Heart right ventricle (tissue), 16 donors: ENCODE measurements at regions not wholly inside any gene's neighbourhood (a gene's known extent, or its start where the extent isn't known, plus 50 kb on each side); places are given as distances from the start of the nearest gene placed in this dataset.
A peak's percentile ranks its signal among the peaks of the same experiment; 100 is the strongest.

Experiments used
- ATAC-seq, 8 donors: fragments of 200-7000 bp; cut with Tn5 transposase; one replicate each; pipeline ENCODE4 v1.9.1; 2020; ENCODE audit warnings: mild to moderate bottlenecking in 8 of 8, moderate library complexity in 8 of 8, moderate number of reproducible peaks in 1 of 8
- DNase-seq, 2 donors: peaks; one replicate each; pipeline ENCODE4 v3.0.0-alpha.2; 2020
- H3K27ac ChIP-seq, 10 donors: fragments of 200-600 bp; sonication (generic) in 2 of 10; one replicate each; pipeline versions ENCODE4 v1.5.0 to v1.8.0; 2020 to 2022; ENCODE audit warnings: mild to moderate bottlenecking in 3 of 10
- H3K27me3 ChIP-seq, 7 donors: fragments of 200-600 bp; one replicate each; pipeline ENCODE4 v1.8.0; 2021 to 2022; ENCODE audit warnings: mild to moderate bottlenecking in 2 of 7
- H3K36me3 ChIP-seq, 9 donors: fragments of 200-600 bp; sonication (generic) in 1 of 9; one replicate each; pipeline versions ENCODE4 v1.5.0 to v1.8.0; 2020 to 2022; ENCODE audit warnings: mild to moderate bottlenecking in 2 of 9
- H3K4me1 ChIP-seq, 9 donors: fragments of 200-600 bp; sonication (generic) in 1 of 9; one replicate each; pipeline versions ENCODE4 v1.5.0 to v1.8.0; 2020 to 2022; ENCODE audit warnings: mild to moderate bottlenecking in 4 of 9
- H3K4me3 ChIP-seq, 10 donors: fragments of 200-600 bp; sonication (generic) in 2 of 10; one replicate each; pipeline versions ENCODE4 v1.5.0 to v1.8.0; 2020 to 2022; ENCODE audit warnings: mild to moderate bottlenecking in 7 of 10, moderate library complexity in 2 of 10
- H3K9me3 ChIP-seq, 11 donors: fragments of 200-600 bp in 10 of 11; sonication (generic) in 2 of 11; one replicate each; pipeline versions ENCODE4 v1.5.0 to v1.8.0; 2013 to 2022; ENCODE audit warnings: mild to moderate bottlenecking in 2 of 11, control low read depth in 1 of 11, moderate library complexity in 1 of 11
- WGBS, 2 donors: extraction: QIAGEN DNeasy Blood & Tissue Kit; methylation state at CpG; one replicate each; pipeline ENCODE4 v1.1.7; 2013; ENCODE audit warnings: inconsistent platforms in 1 of 2; 5-methylcytosine and 5-hydroxymethylcytosine counted together
- intact Hi-C, 10 donors: fragments of 100-400 bp; cut with DNase I; formaldehyde crosslinking; loops; one replicate each; pipeline versions ENCODE4 v1.11.1 to v1.14.2; 2022
- TF ChIP-seq, protein P1 (sequence below), 9 donors: fragments of 200-600 bp; sonication (generic) in 2 of 9; IDR thresholded peaks; one replicate each; pipeline versions ENCODE4 v1.5.0 to v1.8.0; 2021 to 2022; ENCODE audit warnings: antibody characterized with exemption in 9 of 9, mild to moderate bottlenecking in 5 of 9, moderate library complexity in 1 of 9
- donor health status: Arrhythmogenic right ventricular cardiomyopathy.
- donor health status: ischemic (EF 13 %, LVEDD 7.1; RV severe dilation, severe dysfunction).
- donor health status: healthy with polysubstance abuse.
- donor health status: DM: no; HTN: yes; CAD: no.
- donor health status: DM: no; HTN: no; CAD: no.
- donor health status: ischemic (EF 25% LVEDD 6.9; RV normal size, moderate dysfunction).
- donor health status: ischemic (EF 25% LVEDD 5.7; RV mildly dilated, moderate dysfunction).
- donor health status: healthy.
- donor health status: DM: yes; HTN: yes; CAD: no.
- donor health status: Ischemic cardiomyopathy.
- donor health status: ischemic (EF 35%, LVEDD 5.7; RV mildly dilated, moderate dysfunction).
- donor health status: nonischemic (EF 11% LVEDD 7.7; RV severe dilation, severe dysfunction).
- donor health status: DM: yes; HTN: yes; CAD: no.
- donor health status: PGD.
- donor health status: ischemic (EF 29% LVEDD 5.4; RV normal size, mild dysfunction).
- donor health status: nonischemic (EF 23%, LVEDD 6.1; RV moderate dilation, normal function).

DNA sequence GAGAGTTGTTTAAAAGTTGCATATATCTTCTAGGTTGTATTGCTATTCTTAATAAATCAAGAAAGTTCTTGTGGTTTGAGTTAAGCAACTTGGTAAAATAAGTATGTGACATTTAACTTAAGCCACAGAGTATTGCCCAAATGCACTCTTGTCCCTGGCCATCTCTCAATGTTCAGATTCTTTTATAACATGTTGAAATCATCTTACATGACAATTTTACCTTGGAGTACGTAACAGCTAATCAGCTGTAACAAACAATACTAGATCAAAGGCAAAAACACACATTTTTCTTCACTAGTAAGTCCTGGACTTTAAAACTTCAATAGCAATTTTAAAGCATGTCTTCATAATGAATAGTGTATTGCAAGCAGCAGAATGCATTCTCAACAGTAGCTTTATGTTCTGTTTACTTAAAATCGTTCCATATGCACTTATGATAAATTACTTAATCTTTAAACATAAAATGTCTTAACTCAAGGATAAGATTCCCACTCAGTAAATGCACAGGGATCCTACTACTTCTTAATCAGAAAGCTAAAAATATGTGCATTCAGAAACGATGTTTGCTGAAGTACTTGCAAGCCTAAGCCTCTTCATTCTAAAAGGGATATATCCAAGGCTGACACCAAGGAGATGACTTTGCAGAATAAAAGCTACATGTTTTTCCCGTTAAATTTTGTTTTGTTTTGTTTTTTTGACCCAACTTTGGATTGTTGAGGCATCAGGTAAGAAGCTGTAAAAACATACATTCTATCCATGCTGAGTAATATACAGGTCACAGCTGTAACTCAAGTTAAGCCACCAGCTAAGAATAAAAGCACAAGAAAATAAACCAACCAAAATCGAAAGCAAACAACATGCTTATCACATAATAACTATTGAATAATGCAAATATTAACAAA, 86.1 kb upstream of the NFIB start:
- Histone ChIP-seq H3K27ac (peak overlapping the region in 5 of 10 donors; percentile 4 to 42 (median 24)), H3K36me3 (no peaks in the 10 kb centered on the region), H3K27me3 (no peaks in the 10 kb centered on the region), H3K9me3 (no peaks in the 10 kb centered on the region), H3K4me1 (peaks cover 0 to 27% (median 16%) of the 10 kb centered on the region in 9 donors), H3K4me3 (peak overlapping the region in 5 of 10 donors; percentile 19 to 35 (median 30))
- ATAC-seq = peak in 5 of 8 donors; percentile 10 to 17 (median 13)
- intact Hi-C loops = loop anchor here in 6 of 10 donors (2.0 to 10.0 kb wide), 8 partner anchors 43 to 1047 kb away; no protein-coding TSS in a partner anchor
- DNase-seq = no peak
- TF ChIP-seq, protein P1, sequence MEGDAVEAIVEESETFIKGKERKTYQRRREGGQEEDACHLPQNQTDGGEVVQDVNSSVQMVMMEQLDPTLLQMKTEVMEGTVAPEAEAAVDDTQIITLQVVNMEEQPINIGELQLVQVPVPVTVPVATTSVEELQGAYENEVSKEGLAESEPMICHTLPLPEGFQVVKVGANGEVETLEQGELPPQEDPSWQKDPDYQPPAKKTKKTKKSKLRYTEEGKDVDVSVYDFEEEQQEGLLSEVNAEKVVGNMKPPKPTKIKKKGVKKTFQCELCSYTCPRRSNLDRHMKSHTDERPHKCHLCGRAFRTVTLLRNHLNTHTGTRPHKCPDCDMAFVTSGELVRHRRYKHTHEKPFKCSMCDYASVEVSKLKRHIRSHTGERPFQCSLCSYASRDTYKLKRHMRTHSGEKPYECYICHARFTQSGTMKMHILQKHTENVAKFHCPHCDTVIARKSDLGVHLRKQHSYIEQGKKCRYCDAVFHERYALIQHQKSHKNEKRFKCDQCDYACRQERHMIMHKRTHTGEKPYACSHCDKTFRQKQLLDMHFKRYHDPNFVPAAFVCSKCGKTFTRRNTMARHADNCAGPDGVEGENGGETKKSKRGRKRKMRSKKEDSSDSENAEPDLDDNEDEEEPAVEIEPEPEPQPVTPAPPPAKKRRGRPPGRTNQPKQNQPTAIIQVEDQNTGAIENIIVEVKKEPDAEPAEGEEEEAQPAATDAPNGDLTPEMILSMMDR (IDR thresholded peaks at IDR 0.05) = no peak
- 33 to 35% methylated on average over 5 of the region's 5 CpGs for WGBS, 2 donors

DNA sequence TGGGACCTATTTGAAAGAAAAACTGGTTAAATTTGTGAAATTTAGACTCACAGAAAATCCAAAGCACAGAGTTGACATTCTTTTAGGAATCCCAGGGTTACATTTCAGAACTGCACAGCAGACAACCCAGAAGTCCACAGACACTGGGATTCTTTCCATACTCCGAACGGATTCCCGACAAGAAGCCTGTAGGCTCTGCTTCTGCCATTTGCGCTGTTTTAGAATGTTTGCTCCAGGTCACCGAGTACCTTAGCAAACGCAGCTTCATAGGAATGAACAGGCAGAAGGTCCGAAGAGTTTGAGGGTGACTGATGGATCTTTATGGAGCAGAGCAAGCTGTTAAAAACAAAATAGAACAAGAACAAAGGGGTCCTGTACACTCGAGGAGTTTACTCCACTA, 84.5 kb upstream of the NFIB start:
- Histone ChIP-seq H3K4me1 (peaks cover 0 to 33% (median 16%) of the 10 kb centered on the region in 9 donors), H3K27ac (no peak overlapping the region), H3K27me3 (no peaks in the 10 kb centered on the region), H3K9me3 (peaks cover 0 to 10% (median 0%) of the 10 kb centered on the region in 11 donors), H3K4me3 (no peak overlapping the region), H3K36me3 (no peaks in the 10 kb centered on the region)
- no peak for ATAC-seq
- TF ChIP-seq, protein P1 (IDR thresholded peaks at IDR 0.05) = no peak
- no peak for DNase-seq
- WGBS, 2 donors = 95 to 98% methylated on average over 8 of the region's 8 CpGs
- intact Hi-C loops = loop anchor here in 2 of 10 donors (5.0 kb wide), 2 partner anchors 366 to 971 kb away; no protein-coding TSS in a partner anchor

DNA sequence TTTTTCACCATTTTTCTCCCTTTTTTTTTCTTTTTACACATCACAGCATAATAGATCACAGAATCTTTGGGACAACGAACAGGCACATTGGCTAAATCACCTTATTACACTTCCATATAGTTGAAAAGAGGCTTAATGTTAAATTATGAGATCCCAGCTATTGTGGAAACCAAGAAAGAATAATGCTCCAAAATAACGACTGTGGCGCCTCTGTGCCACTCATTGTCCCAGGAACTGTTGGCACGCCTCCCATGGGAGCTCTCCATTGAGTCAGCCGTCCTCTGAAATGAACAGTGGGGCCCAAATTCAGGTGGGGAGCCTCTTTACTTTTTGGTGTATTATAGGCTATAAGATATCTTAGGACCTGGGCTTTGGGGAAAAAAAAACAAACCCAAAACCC, 82.2 kb upstream of the NFIB start:
- TF ChIP-seq, protein P1 (IDR thresholded peaks at IDR 0.05) = no peak
- H3K4me1 ChIP-seq = peaks cover 0 to 28% (median 13%) of the 10 kb centered on the region in 9 donors
- WGBS, 2 donors = 70 to 71% methylated on average over 5 of the region's 5 CpGs
- no peaks in the 10 kb centered on the region for H3K36me3 ChIP-seq
- peaks cover 0 to 27% (median 4%) of the 10 kb centered on the region in 11 donors for H3K9me3 ChIP-seq
- ATAC-seq (peak in 3 of 8 donors; percentile 59 to 65 (median 63)), DNase-seq (peak; percentile 16 to 49)
- peak overlapping the region in 6 of 10 donors; percentile 7 to 56 (median 52) for H3K27ac ChIP-seq
- intact Hi-C loops = loop anchor here in 2 of 10 donors (5.0 kb wide), 2 partner anchors 364 to 969 kb away; no protein-coding TSS in a partner anchor
- peak overlapping the region in 4 of 10 donors; percentile 2 to 38 (median 15) for H3K4me3 ChIP-seq
- no peaks in the 10 kb centered on the region for H3K27me3 ChIP-seq

DNA sequence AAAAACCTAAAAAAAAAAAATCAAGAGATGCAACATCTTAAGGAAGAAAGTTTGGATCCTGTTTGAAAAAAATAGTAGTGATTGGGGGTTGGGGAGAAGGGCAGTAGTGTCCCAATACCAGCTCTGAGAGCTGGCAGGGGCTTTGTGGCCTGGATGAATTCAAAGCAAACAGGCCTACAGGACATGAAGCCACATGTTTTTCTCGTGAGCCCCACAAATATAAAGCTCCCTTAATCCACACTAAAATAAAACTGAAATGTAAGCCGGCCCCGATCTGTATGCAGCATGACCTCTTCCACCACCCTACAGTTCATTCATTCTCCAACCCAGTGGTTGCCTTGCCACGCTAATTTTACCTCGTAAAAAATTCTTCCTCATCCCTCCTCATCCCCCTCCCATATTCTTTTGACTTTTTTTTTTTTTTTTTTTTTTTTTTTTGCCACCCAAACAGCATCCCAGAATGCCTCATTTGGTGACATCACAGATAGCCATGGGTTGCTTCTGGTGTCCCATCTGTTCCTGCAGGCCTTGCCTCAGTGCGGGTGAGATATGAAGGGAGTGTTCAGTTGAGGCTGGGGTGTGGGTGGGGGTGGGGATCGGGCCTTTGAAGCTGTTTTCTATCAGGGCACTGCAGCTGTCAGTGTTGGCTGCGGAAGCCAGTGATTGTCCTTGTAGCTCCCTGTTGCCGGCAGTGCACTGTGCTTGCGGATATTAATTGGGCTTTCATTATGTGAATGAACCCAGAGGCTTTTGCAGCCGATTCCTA, 81.6 kb upstream of the NFIB start:
- Histone ChIP-seq H3K4me3 (peak overlapping the region in 3 of 10 donors; percentile 7 to 38 (median 23)), H3K4me1 (peaks cover 0 to 21% (median 9%) of the 10 kb centered on the region in 9 donors), H3K27ac (peak overlapping the region in 6 of 10 donors; percentile 7 to 56 (median 52)), H3K9me3 (peaks cover 0 to 32% (median 4%) of the 10 kb centered on the region in 11 donors), H3K36me3 (no peaks in the 10 kb centered on the region), H3K27me3 (no peaks in the 10 kb centered on the region)
- intact Hi-C loops = loop anchor here in 2 of 10 donors (5.0 kb wide), 2 partner anchors 363 to 968 kb away; no protein-coding TSS in a partner anchor
- 62 to 64% methylated on average over 11 of the region's 11 CpGs for WGBS, 2 donors
- peak; percentile 47 to 85 (median 77) for ATAC-seq
- peak; percentile 21 to 54 for DNase-seq
- TF ChIP-seq, protein P1 (IDR thresholded peaks at IDR 0.05) = no peak
